ENCODE measurements at regions not wholly inside any gene's neighbourhood (a gene's known extent, or its start where the extent isn't known, plus 50 kb on each side); places are given as distances from the start of the nearest gene placed in this dataset.

DNA sequence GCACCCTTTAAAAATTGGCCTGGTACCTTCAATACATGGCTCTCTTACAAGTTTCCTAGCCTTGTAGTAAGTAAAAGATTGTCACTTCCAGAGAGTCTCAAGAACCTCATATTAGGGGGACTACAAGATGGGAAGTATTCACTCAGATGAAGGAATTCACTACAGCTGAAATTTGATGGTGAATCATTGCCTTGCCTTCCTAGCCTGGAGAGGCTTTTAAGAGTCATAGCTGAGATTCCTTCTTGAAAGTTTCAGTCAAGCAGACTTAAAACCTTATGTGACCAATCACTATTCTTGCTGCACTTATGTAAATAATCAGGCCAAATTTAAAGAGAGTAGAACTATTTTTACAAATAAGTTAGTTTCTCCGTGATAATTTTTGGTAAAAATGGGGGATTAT, 451.6 kb downstream of the TRHDE start:
- no peak for TF ChIP-seq CEBPB (IDR thresholded peaks at IDR 0.05)
- TF ChIP-seq, protein P1, sequence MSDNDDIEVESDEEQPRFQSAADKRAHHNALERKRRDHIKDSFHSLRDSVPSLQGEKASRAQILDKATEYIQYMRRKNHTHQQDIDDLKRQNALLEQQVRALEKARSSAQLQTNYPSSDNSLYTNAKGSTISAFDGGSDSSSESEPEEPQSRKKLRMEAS (IDR thresholded peaks at IDR 0.05) = no peak
- no peak for TF ChIP-seq TCF12 (IDR thresholded peaks at IDR 0.05; ENCODE audit: low read depth)
- no peak for TF ChIP-seq NFIC (IDR thresholded peaks at IDR 0.05)
- no peak for TF ChIP-seq ZBTB7A (IDR thresholded peaks at IDR 0.05; ENCODE audit: low read depth)
- no peak for TF ChIP-seq RAD21 (IDR thresholded peaks at IDR 0.05; ENCODE audit: low read depth)
- TF ChIP-seq FOXM1 (IDR thresholded peaks at IDR 0.05; ENCODE audit: borderline replicate concordance, low read depth) = no peak
- TF ChIP-seq TEAD4 (IDR thresholded peaks at IDR 0.05) = no peak

DNA sequence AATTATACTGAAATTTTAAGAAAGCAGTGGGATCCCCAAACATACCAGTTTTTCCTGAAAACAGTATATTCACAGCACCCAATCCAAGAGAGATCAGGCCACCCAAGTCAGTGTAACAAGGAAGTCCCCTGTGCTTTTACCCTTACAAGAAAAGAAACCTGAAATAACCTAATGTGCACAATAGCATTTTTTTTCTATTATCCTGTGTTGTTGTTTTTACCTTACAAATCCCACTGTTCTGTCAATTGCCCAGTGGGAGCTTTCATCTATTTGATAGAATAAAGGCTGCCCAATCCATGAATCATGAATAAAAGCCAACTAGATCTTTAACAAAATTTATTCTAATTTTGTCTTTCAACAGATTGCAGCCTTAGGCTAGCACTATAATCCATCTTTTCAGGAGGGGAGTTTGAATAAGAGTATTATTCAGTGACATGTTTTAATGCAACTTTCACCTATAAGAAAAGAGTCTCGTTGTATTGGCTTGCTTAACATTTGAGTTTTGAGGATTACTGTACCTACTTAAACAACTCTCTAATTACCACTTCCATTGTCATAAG, 457.4 kb downstream of the TRHDE start:
- TF ChIP-seq, protein P2, sequence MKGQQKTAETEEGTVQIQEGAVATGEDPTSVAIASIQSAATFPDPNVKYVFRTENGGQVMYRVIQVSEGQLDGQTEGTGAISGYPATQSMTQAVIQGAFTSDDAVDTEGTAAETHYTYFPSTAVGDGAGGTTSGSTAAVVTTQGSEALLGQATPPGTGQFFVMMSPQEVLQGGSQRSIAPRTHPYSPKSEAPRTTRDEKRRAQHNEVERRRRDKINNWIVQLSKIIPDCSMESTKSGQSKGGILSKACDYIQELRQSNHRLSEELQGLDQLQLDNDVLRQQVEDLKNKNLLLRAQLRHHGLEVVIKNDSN (IDR thresholded peaks at IDR 0.05) = no peak
- TF ChIP-seq, protein P1 (IDR thresholded peaks at IDR 0.05) = no peak

DNA sequence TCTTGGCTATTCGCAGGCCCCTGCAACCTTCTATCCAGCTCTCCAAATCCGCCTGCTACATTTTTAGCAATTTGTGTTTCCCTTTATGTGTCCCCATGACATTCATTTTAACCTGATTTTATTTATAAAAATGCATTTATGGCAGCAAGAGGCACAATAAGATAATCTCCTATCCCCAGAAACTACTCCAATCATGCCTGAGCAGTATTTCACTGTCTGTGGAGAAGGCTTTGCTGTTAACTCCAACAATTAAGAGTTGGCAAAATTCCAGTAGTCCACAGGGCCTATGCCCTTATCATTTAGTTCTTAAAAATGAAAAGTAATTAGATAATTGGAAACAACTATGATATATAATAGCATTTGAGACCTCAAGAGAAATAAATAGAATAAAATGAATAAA, 462.4 kb downstream of the TRHDE start:
- TF ChIP-seq TAF1 (IDR thresholded peaks at IDR 0.05; ENCODE audit: low read depth) (no peak), FOXM1 (IDR thresholded peaks at IDR 0.05; ENCODE audit: borderline replicate concordance, low read depth) (no peak), ZBTB7A (IDR thresholded peaks at IDR 0.05; ENCODE audit: low read depth) (no peak), CREB1 (IDR thresholded peaks at IDR 0.05; ENCODE audit: low read depth) (no peak), YY1 (IDR thresholded peaks at IDR 0.05; ENCODE audit: low read depth) (no peak)

DNA sequence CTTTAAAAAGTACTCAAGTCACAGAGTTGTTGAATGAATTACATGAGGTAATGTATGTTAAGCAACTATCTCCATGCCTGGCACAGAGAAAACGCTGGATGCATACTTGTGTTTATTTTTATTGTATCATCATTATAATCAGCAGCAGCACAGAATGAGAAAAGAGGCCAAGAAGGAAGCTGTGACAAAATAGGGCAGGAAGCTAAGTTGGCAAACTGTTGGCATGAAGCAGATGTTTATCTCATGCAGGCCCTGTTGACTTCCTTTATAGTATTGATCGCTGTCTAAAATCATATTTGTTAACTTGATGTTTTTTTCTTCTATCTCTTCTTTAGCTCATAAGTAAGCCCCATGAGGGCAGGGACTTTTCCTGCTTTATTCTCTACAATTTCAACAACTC, 466.6 kb downstream of the TRHDE start:
- no peak for TF ChIP-seq CEBPB (IDR thresholded peaks at IDR 0.05)
- TF ChIP-seq ZBTB7A (IDR thresholded peaks at IDR 0.05; ENCODE audit: low read depth) = no peak
- TF ChIP-seq, protein P1 (IDR thresholded peaks at IDR 0.05) = no peak
- no peak for TF ChIP-seq EP300 (IDR thresholded peaks at IDR 0.05; ENCODE audit: borderline replicate concordance)
- no peak for TF ChIP-seq TCF12 (IDR thresholded peaks at IDR 0.05; ENCODE audit: low read depth)
- no peak for TF ChIP-seq EGR1 (IDR thresholded peaks at IDR 0.05)
- TF ChIP-seq, protein P2 (IDR thresholded peaks at IDR 0.05) = no peak
- no peak for TF ChIP-seq FOXM1 (IDR thresholded peaks at IDR 0.05; ENCODE audit: borderline replicate concordance, low read depth)
- TF ChIP-seq, protein P3, sequence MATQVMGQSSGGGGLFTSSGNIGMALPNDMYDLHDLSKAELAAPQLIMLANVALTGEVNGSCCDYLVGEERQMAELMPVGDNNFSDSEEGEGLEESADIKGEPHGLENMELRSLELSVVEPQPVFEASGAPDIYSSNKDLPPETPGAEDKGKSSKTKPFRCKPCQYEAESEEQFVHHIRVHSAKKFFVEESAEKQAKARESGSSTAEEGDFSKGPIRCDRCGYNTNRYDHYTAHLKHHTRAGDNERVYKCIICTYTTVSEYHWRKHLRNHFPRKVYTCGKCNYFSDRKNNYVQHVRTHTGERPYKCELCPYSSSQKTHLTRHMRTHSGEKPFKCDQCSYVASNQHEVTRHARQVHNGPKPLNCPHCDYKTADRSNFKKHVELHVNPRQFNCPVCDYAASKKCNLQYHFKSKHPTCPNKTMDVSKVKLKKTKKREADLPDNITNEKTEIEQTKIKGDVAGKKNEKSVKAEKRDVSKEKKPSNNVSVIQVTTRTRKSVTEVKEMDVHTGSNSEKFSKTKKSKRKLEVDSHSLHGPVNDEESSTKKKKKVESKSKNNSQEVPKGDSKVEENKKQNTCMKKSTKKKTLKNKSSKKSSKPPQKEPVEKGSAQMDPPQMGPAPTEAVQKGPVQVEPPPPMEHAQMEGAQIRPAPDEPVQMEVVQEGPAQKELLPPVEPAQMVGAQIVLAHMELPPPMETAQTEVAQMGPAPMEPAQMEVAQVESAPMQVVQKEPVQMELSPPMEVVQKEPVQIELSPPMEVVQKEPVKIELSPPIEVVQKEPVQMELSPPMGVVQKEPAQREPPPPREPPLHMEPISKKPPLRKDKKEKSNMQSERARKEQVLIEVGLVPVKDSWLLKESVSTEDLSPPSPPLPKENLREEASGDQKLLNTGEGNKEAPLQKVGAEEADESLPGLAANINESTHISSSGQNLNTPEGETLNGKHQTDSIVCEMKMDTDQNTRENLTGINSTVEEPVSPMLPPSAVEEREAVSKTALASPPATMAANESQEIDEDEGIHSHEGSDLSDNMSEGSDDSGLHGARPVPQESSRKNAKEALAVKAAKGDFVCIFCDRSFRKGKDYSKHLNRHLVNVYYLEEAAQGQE (IDR thresholded peaks at IDR 0.05; ENCODE audit: low read depth) = no peak
- no peak for TF ChIP-seq YY1 (IDR thresholded peaks at IDR 0.05; ENCODE audit: low read depth)

DNA sequence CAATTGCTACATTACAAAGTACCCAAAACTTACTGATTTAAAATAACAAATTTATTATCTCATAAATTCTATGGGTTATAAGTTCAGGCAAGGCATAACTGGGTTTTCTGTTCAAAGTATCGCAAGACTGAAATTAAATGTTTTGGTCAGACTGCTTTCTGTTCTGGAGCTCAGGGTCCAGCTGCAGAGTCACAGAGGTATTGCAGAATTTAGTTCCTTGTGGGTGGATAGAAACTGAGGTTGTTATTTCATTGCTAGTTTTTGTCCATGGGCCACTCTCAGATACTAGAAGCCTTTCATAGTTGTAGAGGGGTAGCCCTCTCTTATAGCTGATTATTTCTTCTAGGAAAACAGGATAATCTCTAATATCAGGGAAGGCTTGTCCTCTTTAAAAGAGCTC, 467.9 kb downstream of the TRHDE start:
- TF ChIP-seq FOXM1 (IDR thresholded peaks at IDR 0.05; ENCODE audit: borderline replicate concordance, low read depth) (no peak), TEAD4 (IDR thresholded peaks at IDR 0.05) (no peak), YY1 (IDR thresholded peaks at IDR 0.05; ENCODE audit: low read depth) (no peak), RAD21 (IDR thresholded peaks at IDR 0.05; ENCODE audit: low read depth) (no peak), TAF1 (IDR thresholded peaks at IDR 0.05; ENCODE audit: low read depth) (no peak), EGR1 (IDR thresholded peaks at IDR 0.05) (no peak), TCF12 (IDR thresholded peaks at IDR 0.05; ENCODE audit: low read depth) (no peak)
- TF ChIP-seq, protein P2 (IDR thresholded peaks at IDR 0.05) = no peak

DNA sequence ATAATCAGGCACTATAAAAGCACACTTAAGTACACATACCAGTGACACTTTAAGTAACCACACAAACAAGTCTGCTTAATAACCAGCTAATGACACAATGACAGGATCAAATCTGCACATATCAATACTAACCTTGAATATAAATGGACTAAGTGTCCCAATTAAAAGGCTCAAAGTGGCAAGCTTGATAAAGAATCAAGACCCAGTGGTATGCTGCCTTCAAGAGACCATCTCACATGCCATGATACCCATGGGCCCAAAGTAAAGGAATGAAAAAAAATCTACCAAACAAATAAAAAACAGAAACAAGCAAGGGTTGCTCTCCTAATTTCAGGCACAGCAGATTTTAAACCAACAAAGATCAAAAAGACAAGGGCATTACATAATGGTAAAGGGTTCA, 470.4 kb downstream of the TRHDE start:
- no peak for TF ChIP-seq YY1 (IDR thresholded peaks at IDR 0.05; ENCODE audit: low read depth)
- no peak for TF ChIP-seq RAD21 (IDR thresholded peaks at IDR 0.05; ENCODE audit: low read depth)
- no peak for TF ChIP-seq CEBPB (IDR thresholded peaks at IDR 0.05)
- TF ChIP-seq TAF1 (IDR thresholded peaks at IDR 0.05; ENCODE audit: low read depth) = no peak
- TF ChIP-seq TCF12 (IDR thresholded peaks at IDR 0.05; ENCODE audit: low read depth) = no peak

DNA sequence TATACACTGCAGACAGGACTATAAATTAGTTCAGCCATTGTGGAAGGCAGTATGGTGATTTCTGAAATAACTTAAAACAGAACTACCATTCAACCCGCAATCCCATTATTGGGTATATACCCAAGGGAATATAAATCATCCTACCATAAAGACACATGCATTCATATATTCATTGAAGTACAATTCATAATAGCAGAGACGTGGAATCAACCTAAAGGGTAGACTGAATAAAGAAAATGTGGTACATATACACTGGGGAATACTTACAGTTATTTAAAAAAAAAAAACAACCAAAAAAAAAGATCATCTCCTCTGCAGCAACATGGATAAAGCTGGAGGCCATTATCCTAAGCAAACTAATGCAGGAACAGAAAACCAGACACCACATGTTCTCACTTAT, 473.9 kb downstream of the TRHDE start:
- TF ChIP-seq ZBTB7A (IDR thresholded peaks at IDR 0.05; ENCODE audit: low read depth) = no peak
- TF ChIP-seq EP300 (IDR thresholded peaks at IDR 0.05; ENCODE audit: borderline replicate concordance) = no peak
- TF ChIP-seq TAF1 (IDR thresholded peaks at IDR 0.05; ENCODE audit: low read depth) = no peak
- TF ChIP-seq CREB1 (IDR thresholded peaks at IDR 0.05; ENCODE audit: low read depth) = no peak
- TF ChIP-seq, protein P3 (IDR thresholded peaks at IDR 0.05; ENCODE audit: low read depth) = no peak
- TF ChIP-seq FOXM1 (IDR thresholded peaks at IDR 0.05; ENCODE audit: borderline replicate concordance, low read depth) = no peak
- TF ChIP-seq, protein P2 (IDR thresholded peaks at IDR 0.05) = no peak
- TF ChIP-seq EGR1 (IDR thresholded peaks at IDR 0.05) = no peak
- no peak for TF ChIP-seq YY1 (IDR thresholded peaks at IDR 0.05; ENCODE audit: low read depth)

Data from Ishikawa (cell line).